Vagina (tissue), 2 donors: ENCODE measurements at regions not wholly inside any gene's neighbourhood (a gene's known extent, or its start where the extent isn't known, plus 50 kb on each side); places are given as distances from the start of the nearest gene placed in this dataset.

Source experiments
- DNase-seq, 2 donors: peaks; one replicate each; pipeline ENCODE4 v3.0.0-alpha.2; 2017; ENCODE audit errors: extremely low spot score in 2 of 2
- H3K27ac ChIP-seq: fragments of 200-600 bp; sonication (generic); one replicate; pipeline ENCODE4 v1.5.1; 2019
- H3K27me3 ChIP-seq: fragments of 200-600 bp; sonication (generic); one replicate; pipeline ENCODE4 v1.5.1; 2019
- H3K36me3 ChIP-seq, 2 donors: fragments of 200-600 bp; sonication (generic); one replicate each; pipeline ENCODE4 v1.5.1; 2017 to 2019
- H3K4me1 ChIP-seq: fragments of 200-600 bp; sonication (generic); one replicate; pipeline ENCODE4 v1.5.1; 2019
- H3K4me3 ChIP-seq, 2 donors: fragments of 200-600 bp; sonication (generic); 1 replicate in 1 of 2; 2 replicates in 1 of 2; pipeline ENCODE4 v1.5.1; 2016 to 2019
- H3K9me3 ChIP-seq: fragments of 200-600 bp; sonication (generic); one replicate; pipeline ENCODE4 v1.5.1; 2019
- CTCF ChIP-seq, 3 experiments: fragments of 450-650 bp in 2 of 3; fragments of 200-600 bp in 1 of 3; sonication (generic) in 1 of 3; IDR thresholded peaks; one replicate each; pipeline ENCODE4 v1.5.1; 2017 to 2019; ENCODE audit warnings: antibody characterized with exemption in 3 of 3, mild to moderate bottlenecking in 2 of 3, moderate library complexity in 2 of 3
- POLR2A ChIP-seq, 2 donors: fragments of 450-650 bp; IDR thresholded peaks; one replicate each; pipeline ENCODE4 v1.6.1; 2017; ENCODE audit warnings: antibody characterized with exemption in 2 of 2, mild to moderate bottlenecking in 2 of 2, moderate library complexity in 2 of 2
- POLR2AphosphoS5 ChIP-seq, 2 donors: sonication (generic); formaldehyde crosslinking; IDR thresholded peaks; one replicate each; pipeline ENCODE4 v1.9.0; 2017; ENCODE audit warnings: antibody characterized with exemption in 2 of 2, mild to moderate bottlenecking in 2 of 2, low read depth in 1 of 2; ENCODE audit not compliant: insufficient read depth in 1 of 2
- intact Hi-C: fragments of 100-400 bp; cut with DNase I; formaldehyde crosslinking; loops from one replicate; pipeline ENCODE4 v1.15.1; 2023

- TF ChIP-seq POLR2AphosphoS5 (IDR thresholded peaks at IDR 0.05; ENCODE audit: insufficient read depth in 1 of 2, low read depth in 1 of 2): no peak
- TF ChIP-seq CTCF (IDR thresholded peaks at IDR 0.05): no peak
- TF ChIP-seq POLR2A (IDR thresholded peaks at IDR 0.05): no peak
- no peaks in the 10 kb centered on the region for H3K9me3 ChIP-seq
- no peak overlapping the region for H3K4me3 ChIP-seq
- H3K27me3 ChIP-seq: no peaks in the 10 kb centered on the region
- no peak overlapping the region for H3K27ac ChIP-seq
- intact Hi-C loops: no loop called here
- DNase-seq: no peak
- no peaks in the 10 kb centered on the region for H3K4me1 ChIP-seq
- H3K36me3 ChIP-seq: no peaks in the 10 kb centered on the region
Measured at GRCh38 chr7:34401776-34402175, 256.2 kb upstream of the NPSR1 start.

GRCh38 chr7:34406848-34407530, 251.0 kb upstream of the NPSR1 start:
- H3K27me3 ChIP-seq: no peaks in the 10 kb centered on the region
- no peak for DNase-seq
- H3K4me1 ChIP-seq: no peaks in the 10 kb centered on the region
- no peaks in the 10 kb centered on the region for H3K36me3 ChIP-seq
- no peak overlapping the region for H3K4me3 ChIP-seq
- no peak overlapping the region for H3K27ac ChIP-seq
- intact Hi-C loops: no loop called here
- no peak for TF ChIP-seq CTCF (IDR thresholded peaks at IDR 0.05)
- no peak for TF ChIP-seq POLR2A (IDR thresholded peaks at IDR 0.05)
- no peak for TF ChIP-seq POLR2AphosphoS5 (IDR thresholded peaks at IDR 0.05; ENCODE audit: insufficient read depth in 1 of 2, low read depth in 1 of 2)
- H3K9me3 ChIP-seq: no peaks in the 10 kb centered on the region

GRCh38 chr7:34407586-34407985, 250.4 kb upstream of the NPSR1 start:
- Histone ChIP-seq H3K4me3 (no peak overlapping the region), H3K9me3 (no peaks in the 10 kb centered on the region), H3K27me3 (no peaks in the 10 kb centered on the region), H3K36me3 (no peaks in the 10 kb centered on the region), H3K4me1 (no peaks in the 10 kb centered on the region), H3K27ac (no peak overlapping the region)
- DNase-seq: no peak
- intact Hi-C loops: no loop called here
- TF ChIP-seq POLR2A (IDR thresholded peaks at IDR 0.05) (no peak), CTCF (IDR thresholded peaks at IDR 0.05) (no peak), POLR2AphosphoS5 (IDR thresholded peaks at IDR 0.05; ENCODE audit: insufficient read depth in 1 of 2, low read depth in 1 of 2) (no peak)

- Histone ChIP-seq H3K27me3 (no peaks in the 10 kb centered on the region), H3K4me1 (no peaks in the 10 kb centered on the region), H3K27ac (no peak overlapping the region), H3K4me3 (no peak overlapping the region), H3K9me3 (no peaks in the 10 kb centered on the region), H3K36me3 (no peaks in the 10 kb centered on the region)
- TF ChIP-seq POLR2AphosphoS5 (IDR thresholded peaks at IDR 0.05; ENCODE audit: insufficient read depth in 1 of 2, low read depth in 1 of 2): no peak
- TF ChIP-seq POLR2A (IDR thresholded peaks at IDR 0.05): no peak
- TF ChIP-seq CTCF (IDR thresholded peaks at IDR 0.05): no peak
- no peak for DNase-seq
- intact Hi-C loops: no loop called here
Measured at GRCh38 chr7:34417781-34418180, 240.2 kb upstream of the NPSR1 start.

GRCh38 chr7:34421526-34421925, 236.5 kb upstream of the NPSR1 start:
- intact Hi-C loops: no loop called here
- DNase-seq: no peak
- H3K36me3 ChIP-seq: no peaks in the 10 kb centered on the region

More at GRCh38 chr7:34421526-34421925, 236.5 kb upstream of the NPSR1 start:
- Histone ChIP-seq H3K9me3 (no peaks in the 10 kb centered on the region), H3K27ac (no peak overlapping the region), H3K4me1 (no peaks in the 10 kb centered on the region), H3K4me3 (no peak overlapping the region), H3K27me3 (no peaks in the 10 kb centered on the region)
- no peak for TF ChIP-seq POLR2A (IDR thresholded peaks at IDR 0.05)
- TF ChIP-seq CTCF (IDR thresholded peaks at IDR 0.05): no peak
- no peak for TF ChIP-seq POLR2AphosphoS5 (IDR thresholded peaks at IDR 0.05; ENCODE audit: insufficient read depth in 1 of 2, low read depth in 1 of 2)
